GM12878 (cell line): ENCODE measurements at regions not wholly inside any gene's neighbourhood (a gene's known extent, or its start where the extent isn't known, plus 50 kb on each side); places are given as distances from the start of the nearest gene placed in this dataset.

ENCODE experiments used
- ATAC-seq: fragments of 200-7000 bp; cut with Tn5 transposase; 3 replicates; pipeline ENCODE4 v1.9.1; 2020; ENCODE audit warnings: mild to moderate bottlenecking, moderate library complexity
- BruUV-seq: library from RNA; stranded (reverse); fragments of 400-500 nt; replicated peaks from 2 replicates; lab custom pipeline; 2021; lab: Mats Ljungman, UMichigan
- CTCF ChIA-PET: fragments of 300-600 bp; sonication (Branson Sonifier 250); formaldehyde crosslinking; extraction: SDS; loops from one replicate; lab custom pipeline; 2021; ENCODE audit warnings: inconsistent platforms; lab: Yijun Ruan, JAX
- POLR2A ChIA-PET: fragments of 350-600 bp; formaldehyde crosslinking; extraction: SDS; loops from one replicate; lab custom pipeline; 2021; ENCODE audit warnings: inconsistent platforms; lab: Charles Lee
- RAD21 ChIA-PET: fragments of 300-600 bp; sonication (Branson Sonifier 250); formaldehyde crosslinking; loops from one replicate; lab custom pipeline; 2023; ENCODE audit warnings: antibody characterized with exemption; ENCODE audit not compliant: unreplicated experiment; lab: Charles Lee
- SMC1A ChIA-PET: fragments of 300-600 bp; sonication (Branson Sonifier 250); formaldehyde crosslinking; loops from one replicate; lab custom pipeline; 2023; ENCODE audit not compliant: unreplicated experiment, uncharacterized antibody; lab: Charles Lee
- DNase-seq: peaks from one replicate; pipeline ENCODE4 v3.0.0-alpha.2; 2011; ENCODE audit warnings: low read depth, low spot score
- FAIRE-seq: peaks from 3 replicates; lab custom pipeline; 2011; peaks lifted over from hg19 to GRCh38; lab: Jason Lieb, UNC
- H2AFZ ChIP-seq: 2 replicates; pipeline ENCODE4 v1.6.0; 2011; ENCODE audit warnings: low read depth, low read length, control low read depth; ENCODE audit not compliant: control insufficient read depth
- H3K27ac ChIP-seq: 2 replicates; pipeline ENCODE4 v1.5.1; 2011; ENCODE audit warnings: control low read depth; ENCODE audit not compliant: control insufficient read depth, insufficient read depth
- H3K27me3 ChIP-seq, 2 experiments: replicated peaks in 1 of 2; 2 replicates each; pipeline versions ENCODE4 v1.6.0 to v1.6.1; 2011; ENCODE audit warnings: low read length in 1 of 2; ENCODE audit not compliant: control insufficient read depth in 2 of 2, insufficient read depth in 2 of 2
- H3K36me3 ChIP-seq, 2 experiments: 2 replicates each; pipeline ENCODE4 v1.5.1; 2011; ENCODE audit warnings: low read length in 1 of 2; ENCODE audit not compliant: control insufficient read depth in 2 of 2, insufficient read depth in 2 of 2
- H3K4me1 ChIP-seq: 2 replicates; pipeline ENCODE4 v1.6.1; 2011; ENCODE audit warnings: mild to moderate bottlenecking, low read length, moderate library complexity, mixed read lengths; ENCODE audit not compliant: control insufficient read depth, insufficient read depth
- H3K4me2 ChIP-seq: 2 replicates; pipeline ENCODE4 v1.6.0; 2011; ENCODE audit warnings: control low read depth; ENCODE audit not compliant: control insufficient read depth, insufficient read depth
- H3K4me3 ChIP-seq: fragments of 200-600 bp; sonication (generic); 2 replicates; pipeline ENCODE4 v1.5.1; 2016
- H3K79me2 ChIP-seq: 2 replicates; pipeline ENCODE4 v1.6.0; 2011; ENCODE audit warnings: low read length; ENCODE audit not compliant: control insufficient read depth, insufficient read depth
- H3K9ac ChIP-seq: 2 replicates; pipeline ENCODE4 v1.8.0; 2011; ENCODE audit warnings: low read length, control low read depth, mixed read lengths; ENCODE audit not compliant: control insufficient read depth, insufficient read depth
- H3K9me3 ChIP-seq: replicated peaks from 3 replicates; pipeline ENCODE4 v1.5.1; 2011; ENCODE audit warnings: mild to moderate bottlenecking, low read length; ENCODE audit not compliant: control insufficient read depth, insufficient read depth
- H4K20me1 ChIP-seq: 2 replicates; pipeline ENCODE4 v1.6.0; 2011; ENCODE audit not compliant: control insufficient read depth, insufficient read depth
- CBFB ChIP-seq: IDR thresholded peaks from 2 replicates; pipeline ENCODE4 v1.6.1; 2016; ENCODE audit warnings: antibody characterized with exemption, low read depth
- DPF2 ChIP-seq: fragments of 450-650 bp; IDR thresholded peaks from 2 replicates; pipeline ENCODE4 v1.6.1; 2017; ENCODE audit warnings: mild to moderate bottlenecking
- HDGF ChIP-seq: fragments of 450-650 bp; IDR thresholded peaks from 2 replicates; pipeline ENCODE4 v1.6.1; 2016; ENCODE audit warnings: antibody characterized with exemption
- MEF2A ChIP-seq: IDR thresholded peaks from 2 replicates; pipeline ENCODE4 v1.6.1; 2011; ENCODE audit warnings: low read depth, mild to moderate bottlenecking, low read length, moderate library complexity; ENCODE audit not compliant: insufficient read depth
- MEF2B ChIP-seq: fragments of 450-650 bp; IDR thresholded peaks from 2 replicates; pipeline ENCODE4 v1.6.1; 2018; ENCODE audit warnings: mild to moderate bottlenecking, moderate library complexity; ENCODE audit not compliant: partially characterized antibody, poor library complexity, severe bottlenecking
- PBX3 ChIP-seq: IDR thresholded peaks from 2 replicates; pipeline ENCODE4 v1.6.1; 2011; ENCODE audit warnings: mild to moderate bottlenecking, low read depth, low read length, moderate library complexity; ENCODE audit not compliant: insufficient replicate concordance
- TCF12 ChIP-seq: IDR thresholded peaks from 2 replicates; pipeline ENCODE4 v1.6.1; 2011; ENCODE audit warnings: low read depth, mild to moderate bottlenecking, low read length
- ZBTB11 ChIP-seq: fragments of 450-650 bp; formaldehyde crosslinking; IDR thresholded peaks from 2 replicates; pipeline ENCODE4 v1.5.0; 2022; ENCODE audit warnings: mild to moderate bottlenecking, missing genetic modification characterization
- WGBS: methylation state at CpG from one replicate; pipeline ENCODE4 v1.1.6; 2016; ENCODE audit warnings: low lambda C conversion rate; ENCODE audit not compliant: insufficient replicate concordance, insufficient coverage; ENCODE audit errors: missing lambda C conversion rate; 5-methylcytosine and 5-hydroxymethylcytosine counted together
- in situ Hi-C: fragments of 300-500 bp; cut with MboI; formaldehyde crosslinking; loops from 9 replicates; pipeline ENCODE4 v1.14.3; 2018; ENCODE audit warnings: mixed read lengths
- intact Hi-C: fragments of 100-400 bp; cut with micrococcal nuclease; formaldehyde crosslinking; loops from one replicate; pipeline ENCODE4 v1.14.2; 2022; ENCODE audit not compliant: unreplicated experiment

GRCh38 chr15:77778802-77779201 lies 146.1 kb upstream of the LINGO1 start:
- DNase-seq (no peak), FAIRE-seq (no peak), ATAC-seq (no peak)
- Histone ChIP-seq H3K79me2 (no peaks in the 10 kb centered on the region), H3K4me3 (no peak overlapping the region), H3K36me3 (no peaks in the 10 kb centered on the region), H3K4me2 (no peak overlapping the region), H3K27me3 (no peaks in the 10 kb centered on the region; a peak in 1 of 4 replicates), H3K27ac (no peak overlapping the region), H3K9me3 (no peaks in the 10 kb centered on the region; the same call in 2 of the 3 replicates), H4K20me1 (no peaks in the 10 kb centered on the region), H2AFZ (no peak overlapping the region), H3K4me1 (no peaks in the 10 kb centered on the region), H3K9ac (no peak overlapping the region)
- ChIA-PET CTCF (no interaction called here), POLR2A (no interaction called here), SMC1A (no interaction called here), RAD21 (no interaction called here)
- in situ Hi-C loops (no loop called here), intact Hi-C loops (no loop called here)
- WGBS = 19% methylated on average over 5 of the region's 5 CpGs
- BruUV-seq = no TSS peak
- TF ChIP-seq PBX3 (no peak), MEF2B (no peak), TCF12 (no peak), MEF2A (no peak), ZBTB11 (CRISPR knock-in tag) (no peak), CBFB (no peak), HDGF (no peak), DPF2 (no peak)
